PC-9 (cell line): ENCODE measurements at regions not wholly inside any gene's neighbourhood (a gene's known extent, or its start where the extent isn't known, plus 50 kb on each side); places are given as distances from the start of the nearest gene placed in this dataset.

ENCODE experiments used
- CTCF ChIP-seq: fragments of 200-600 bp; sonication (generic); conservative IDR thresholded peaks from 2 replicates; pipeline ENCODE4 v1.6.1; 2017; ENCODE audit warnings: mixed run types, antibody characterized with exemption, mild to moderate bottlenecking, moderate library complexity
- EZH2 ChIP-seq: fragments of 200-600 bp; sonication (generic); IDR thresholded peaks from 2 replicates; pipeline ENCODE4 v1.8.0; 2017; ENCODE audit warnings: antibody characterized with exemption, low read depth

DNA sequence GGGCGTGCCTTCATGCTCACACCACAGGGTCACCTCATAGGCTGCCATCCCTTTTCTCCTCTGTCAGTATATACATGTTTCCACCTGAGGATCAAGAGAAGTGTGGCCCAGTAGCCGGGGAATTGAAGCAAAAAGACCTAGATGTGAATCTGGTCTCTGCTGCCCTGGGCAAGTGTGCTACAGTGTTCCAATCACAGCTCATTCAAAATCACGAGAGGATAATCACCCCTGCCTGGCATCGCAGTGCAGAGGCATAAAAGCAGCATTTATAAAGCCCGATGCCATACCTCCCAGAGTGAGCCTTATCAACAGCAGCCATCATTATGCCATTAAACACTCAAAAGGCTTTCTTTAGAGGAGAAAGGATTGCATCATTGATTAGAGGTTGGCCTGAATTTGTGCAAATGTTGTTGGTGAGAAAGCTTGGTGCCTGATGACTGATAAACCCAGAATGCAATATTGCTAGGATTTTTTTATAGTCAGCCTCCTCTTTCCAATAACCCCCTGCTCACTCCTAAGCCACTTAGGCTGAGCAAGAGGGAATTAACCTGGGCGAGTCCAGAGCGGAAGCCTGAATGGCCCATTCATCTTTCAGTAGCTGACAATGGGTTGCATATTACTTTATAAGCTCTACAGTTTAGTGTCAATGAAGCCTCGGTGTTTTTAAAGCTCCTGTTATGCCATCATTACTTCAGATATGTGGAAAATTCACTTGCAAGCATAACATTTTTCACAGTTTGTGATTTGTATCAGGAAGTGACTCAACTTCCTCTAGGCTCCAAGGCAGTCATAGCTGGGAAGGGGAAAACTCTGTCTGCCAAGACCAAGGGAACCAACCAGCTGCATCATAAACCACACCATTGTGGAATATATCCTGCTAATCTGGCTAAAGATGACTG, 92.5 kb upstream of the NXT1 start:
- no peak for TF ChIP-seq CTCF
- TF ChIP-seq EZH2: no peak
